ENCODE measurements at regions not wholly inside any gene's neighbourhood (a gene's known extent, or its start where the extent isn't known, plus 50 kb on each side); places are given as distances from the start of the nearest gene placed in this dataset.

DNA sequence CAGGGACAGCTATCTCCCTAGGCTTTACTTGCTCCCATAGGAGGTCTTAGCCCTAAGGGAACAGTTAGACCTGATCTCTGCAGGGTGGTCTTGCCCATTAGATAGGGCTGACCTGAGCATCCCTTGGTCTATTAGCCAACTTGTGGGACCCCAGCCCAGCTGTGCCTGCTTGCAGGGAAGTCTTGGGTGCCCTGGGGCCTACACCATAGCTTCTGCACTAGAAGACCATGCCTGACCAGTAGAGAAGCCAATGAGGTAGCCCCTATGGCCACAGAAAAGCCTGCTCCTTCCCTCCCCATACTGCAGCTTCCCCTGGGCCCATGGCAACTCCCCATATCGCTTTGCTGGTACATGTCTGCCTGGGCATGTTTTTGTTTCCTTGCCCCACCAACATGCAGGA lies 1049.1 kb downstream of the TRHDE start:
- DNase-seq (ENCODE audit: low read depth in 2 of 3, low spot score in 2 of 3), result no peak

DNA sequence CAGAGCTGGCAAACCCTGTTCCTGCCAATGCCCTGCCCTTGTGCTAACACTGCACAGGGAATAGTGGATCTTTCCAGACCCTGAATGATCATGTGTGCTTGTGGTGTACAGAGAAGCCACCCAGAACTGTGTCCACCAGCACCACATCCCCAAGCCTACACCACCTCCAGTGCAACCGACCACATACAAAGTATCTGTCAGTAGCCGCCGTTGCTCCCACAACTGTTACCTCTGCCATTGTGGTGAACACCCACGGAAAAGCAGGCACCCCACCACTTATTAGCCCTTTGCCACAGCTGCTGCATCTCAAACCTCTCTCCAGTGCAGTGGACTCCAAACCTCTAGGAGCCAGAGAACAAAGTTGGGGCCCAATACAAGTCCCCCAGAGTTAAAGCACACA lies 1049.6 kb downstream of the TRHDE start:
- no peak for DNase-seq (ENCODE audit: low read depth in 2 of 3, low spot score in 2 of 3)

DNA sequence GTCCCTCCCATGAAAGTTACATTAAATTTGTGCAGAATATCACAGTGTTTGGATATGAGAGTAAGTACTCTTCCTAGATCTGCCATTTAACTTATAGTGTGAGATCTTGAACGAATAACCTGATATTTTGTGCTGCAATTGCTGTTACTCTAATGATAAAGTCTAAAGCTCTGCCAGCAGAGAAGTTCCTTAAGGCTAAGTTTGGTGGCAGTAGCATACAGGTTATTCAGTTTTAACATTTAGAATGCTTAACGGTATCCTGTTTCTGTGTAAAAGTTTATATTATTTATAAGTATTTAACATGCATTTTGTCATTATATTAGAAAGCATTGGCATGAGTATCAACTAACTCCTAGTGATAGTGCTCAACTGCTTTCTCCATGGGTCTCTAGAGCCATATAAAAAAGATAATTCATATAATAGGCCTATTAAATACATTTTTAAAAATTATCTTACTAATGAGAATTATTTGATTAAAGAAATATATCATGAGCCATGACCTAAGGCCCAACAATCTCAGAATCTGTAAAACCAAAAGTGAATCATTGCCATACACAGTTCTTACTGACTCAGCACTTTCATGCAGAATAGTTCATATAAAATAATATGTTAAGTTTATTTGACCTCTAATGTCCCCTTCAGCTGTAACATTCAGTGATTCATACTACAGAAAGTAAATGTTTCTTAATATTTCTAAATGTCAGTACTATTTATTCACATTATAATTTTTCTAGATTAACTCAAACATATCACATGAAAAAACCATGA lies 1058.6 kb downstream of the TRHDE start:
- no peak for DNase-seq (ENCODE audit: low read depth in 2 of 3, low spot score in 2 of 3)

DNA sequence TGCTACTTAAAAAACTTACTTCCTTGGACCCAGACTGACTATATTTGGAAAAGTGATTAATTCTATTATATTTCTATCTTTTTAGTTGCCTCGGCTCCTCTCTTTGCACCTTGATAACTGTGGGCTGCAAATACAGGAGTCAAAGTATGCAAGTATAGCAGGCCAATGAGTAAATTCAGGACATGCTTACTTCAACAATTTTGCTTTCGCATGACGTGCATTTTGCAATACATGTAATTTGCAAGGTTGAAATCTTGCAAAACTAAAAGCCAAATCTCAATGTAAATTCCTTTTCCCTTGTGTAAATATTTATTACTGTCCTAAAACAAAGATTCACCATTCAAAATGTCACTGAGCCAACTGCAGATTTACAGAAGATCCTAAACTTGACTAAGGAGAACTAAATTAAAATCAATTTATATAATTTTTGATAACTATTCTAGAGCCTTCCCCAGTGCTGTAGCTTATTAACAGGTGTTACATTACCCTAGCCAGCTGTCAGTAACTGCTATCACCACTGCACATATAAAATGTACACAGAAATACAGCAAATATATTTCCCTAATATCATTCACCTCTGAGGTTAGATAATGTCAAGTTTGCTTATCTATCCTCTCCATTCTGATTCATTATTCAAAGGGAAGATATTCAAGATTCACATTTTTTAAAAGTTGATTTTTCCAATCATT lies 1069.5 kb downstream of the TRHDE start:
- no peak for DNase-seq (ENCODE audit: low read depth in 2 of 3, low spot score in 2 of 3)

GRCh38 chr12:73342733-73343132 lies 1070.6 kb downstream of the TRHDE start:
- DNase-seq (ENCODE audit: low read depth in 2 of 3, low spot score in 2 of 3), result no peak

- DNase-seq (ENCODE audit: low read depth in 2 of 3, low spot score in 2 of 3), result no peak
Observed at GRCh38 chr12:73352826-73353225, 1080.7 kb downstream of the TRHDE start.

DNA sequence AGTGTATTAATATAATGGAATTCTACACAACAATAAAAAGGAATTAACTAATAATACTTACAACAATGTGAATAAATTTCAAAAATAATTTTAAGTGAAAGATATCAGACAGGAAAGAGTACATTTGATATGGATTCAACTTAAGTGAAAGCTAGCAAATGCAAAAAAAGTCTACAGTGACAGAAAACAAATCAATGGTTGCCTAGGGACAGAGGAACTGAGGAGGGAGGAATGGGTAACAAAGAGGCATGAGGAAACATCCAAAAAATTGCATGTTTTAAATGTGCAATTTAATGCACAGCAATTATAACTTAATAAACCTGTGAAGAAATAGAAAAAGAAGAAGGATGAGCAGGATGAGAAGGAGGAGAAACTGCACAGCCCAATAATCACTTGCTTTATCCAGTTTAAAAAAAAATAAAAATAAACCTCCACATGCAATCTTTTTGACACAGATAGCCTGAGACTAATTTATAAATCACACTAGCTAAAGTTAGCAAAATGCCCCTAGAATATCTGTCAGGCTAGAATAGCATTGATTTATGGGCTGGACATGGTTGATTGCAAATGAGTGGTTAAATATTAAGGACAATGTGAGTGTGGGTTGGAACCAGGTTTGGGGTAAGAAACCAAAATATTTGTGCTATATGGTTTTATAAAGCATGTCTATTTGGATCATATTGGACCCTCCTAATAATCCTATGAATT lies 1089.1 kb downstream of the TRHDE start:
- no peak for DNase-seq (ENCODE audit: low read depth in 2 of 3, low spot score in 2 of 3)

DNA sequence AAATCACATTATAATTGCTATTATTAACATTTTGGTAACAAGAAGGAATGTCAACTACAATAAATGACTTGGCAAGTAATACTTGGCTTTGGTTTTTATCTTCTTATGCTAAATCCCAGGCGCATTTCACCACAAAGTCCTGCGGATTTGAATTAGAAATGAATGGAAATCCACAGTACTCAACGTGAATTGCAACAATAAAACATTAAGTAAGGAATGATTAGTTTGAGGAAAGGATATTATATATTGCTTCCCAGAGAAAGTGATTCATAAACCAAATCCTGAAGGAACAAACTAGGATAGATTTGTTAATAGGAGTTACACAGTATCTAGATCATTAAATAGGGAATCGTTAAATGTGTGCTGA lies 1089.7 kb downstream of the TRHDE start:
- no peak for DNase-seq (ENCODE audit: low read depth in 2 of 3, low spot score in 2 of 3)

- DNase-seq (ENCODE audit: low read depth in 2 of 3, low spot score in 2 of 3), result no peak
Observed at GRCh38 chr12:73362666-73363065, 1090.5 kb downstream of the TRHDE start.

GRCh38 chr12:73372856-73373255 lies 1100.7 kb downstream of the TRHDE start:
- DNase-seq (ENCODE audit: low read depth in 2 of 3, low spot score in 2 of 3), result no peak

DNA sequence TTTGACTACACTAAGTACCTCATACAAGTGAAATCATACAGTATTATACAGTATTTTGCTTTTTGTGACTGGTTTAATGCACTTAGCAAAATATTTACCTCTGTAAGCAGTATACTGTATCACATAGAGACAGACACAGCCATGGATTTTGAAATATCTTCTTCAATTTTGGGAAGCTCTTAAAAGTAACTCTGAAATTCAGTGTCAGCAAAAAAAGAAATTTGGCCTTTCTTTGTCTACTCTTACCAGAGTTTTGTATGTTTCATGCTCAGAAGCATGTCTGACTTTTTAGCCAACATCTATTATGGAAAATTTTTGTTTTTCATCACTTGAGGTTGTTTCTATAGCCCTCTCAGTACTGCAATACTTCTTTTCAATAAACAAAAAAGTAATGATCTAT lies 1102.2 kb downstream of the TRHDE start:
- no peak for DNase-seq (ENCODE audit: low read depth in 2 of 3, low spot score in 2 of 3)

DNA sequence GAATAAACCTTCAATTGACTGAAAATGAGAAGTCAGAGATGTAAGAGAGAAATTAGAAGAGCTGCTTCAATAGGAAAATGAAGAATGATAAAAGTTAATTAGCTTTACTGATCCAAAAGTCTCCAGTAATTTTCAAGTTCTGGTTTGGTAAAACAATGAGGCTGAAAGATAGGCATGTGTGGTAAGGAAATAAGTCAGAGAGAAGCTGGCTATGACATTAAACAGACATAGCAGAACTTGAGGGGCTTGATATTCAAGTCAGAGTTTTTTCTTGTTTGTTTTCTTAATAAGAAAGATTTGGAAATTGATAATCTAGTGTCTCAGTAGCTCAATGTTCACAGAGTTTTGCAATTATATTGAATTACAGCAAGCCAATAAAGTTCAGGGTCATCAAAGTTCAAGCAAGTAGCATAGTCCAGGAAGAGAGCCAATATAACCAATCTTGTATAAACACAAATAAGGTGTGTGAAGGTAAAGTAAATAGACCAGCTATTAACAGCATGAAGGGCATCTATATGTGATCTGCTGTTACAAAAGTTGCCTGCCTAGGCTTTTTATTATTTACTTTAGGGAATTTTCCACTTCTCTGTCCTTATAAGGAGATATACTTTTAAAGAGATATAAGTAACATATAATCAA lies 1111.5 kb downstream of the TRHDE start:
- no peak for DNase-seq (ENCODE audit: low read depth in 2 of 3, low spot score in 2 of 3)

GRCh38 chr12:73384592-73384991 lies 1112.4 kb downstream of the TRHDE start:
- no peak for DNase-seq (ENCODE audit: low read depth in 2 of 3, low spot score in 2 of 3)

- DNase-seq (ENCODE audit: low read depth in 2 of 3, low spot score in 2 of 3), result no peak
Observed at GRCh38 chr12:73390261-73390660, 1118.1 kb downstream of the TRHDE start.

DNA sequence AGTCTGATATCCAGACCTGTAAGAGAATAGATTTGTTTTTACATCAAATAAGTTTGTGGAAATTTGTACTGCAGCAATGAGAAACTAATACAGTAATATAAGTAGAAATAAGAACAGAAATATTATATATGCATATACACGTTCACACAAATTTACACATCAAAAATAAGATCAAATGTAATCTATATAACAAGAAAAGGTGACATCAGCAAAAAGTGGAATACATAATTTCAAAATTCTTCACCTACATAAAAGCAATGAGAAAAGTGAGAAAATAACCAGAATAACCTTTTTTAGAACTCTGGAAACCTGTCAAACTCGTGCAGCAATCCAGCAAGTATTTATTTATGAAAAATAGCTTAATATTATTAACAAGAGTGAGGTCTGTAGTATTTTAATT lies 1124.6 kb upstream of the ATXN7L3B start:
- no peak for DNase-seq (ENCODE audit: low read depth in 2 of 3, low spot score in 2 of 3)

GRCh38 chr12:73413974-73414373 lies 1123.7 kb upstream of the ATXN7L3B start:
- DNase-seq (ENCODE audit: low read depth in 2 of 3, low spot score in 2 of 3), result no peak

DNA sequence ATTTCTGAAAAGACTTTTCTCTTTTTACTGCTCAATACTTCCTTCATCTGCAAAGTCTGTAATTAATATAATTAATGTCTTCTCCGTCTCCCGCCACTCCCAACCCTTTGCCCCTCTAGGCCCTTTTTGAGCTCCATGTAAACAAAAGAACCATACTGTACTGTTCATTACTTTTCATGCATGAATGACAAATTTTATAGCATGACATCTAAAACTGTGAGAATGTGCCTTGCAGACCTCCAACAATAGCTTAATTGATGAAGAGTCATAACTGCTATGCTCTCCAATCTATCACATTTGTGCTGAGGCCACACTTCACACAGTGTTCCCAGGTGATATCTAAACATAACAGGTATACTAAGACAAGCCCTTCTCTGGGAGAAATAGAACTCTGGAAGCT lies 1122.7 kb upstream of the ATXN7L3B start:
- DNase-seq (ENCODE audit: low read depth in 2 of 3, low spot score in 2 of 3), result no peak

DNA sequence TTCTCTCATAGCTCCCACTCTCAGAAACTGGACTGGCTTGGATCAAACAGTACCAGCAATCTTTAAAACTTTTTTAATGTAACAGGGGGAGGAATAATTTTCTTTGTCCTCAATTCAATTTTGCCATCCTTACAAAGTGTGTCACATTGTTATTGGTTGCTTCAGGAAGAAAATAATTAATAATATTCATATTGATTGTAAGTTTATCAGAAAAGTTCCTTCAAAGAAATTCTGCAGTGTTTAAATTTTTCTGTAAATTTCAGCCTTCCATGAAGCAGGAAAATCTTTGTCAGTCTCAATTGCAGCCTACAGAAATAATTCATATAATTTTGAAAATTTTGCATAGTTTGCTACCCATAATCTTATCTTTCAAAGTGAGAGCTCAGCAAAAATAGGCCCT lies 1119.1 kb upstream of the ATXN7L3B start:
- DNase-seq (ENCODE audit: low read depth in 2 of 3, low spot score in 2 of 3), result no peak

DNA sequence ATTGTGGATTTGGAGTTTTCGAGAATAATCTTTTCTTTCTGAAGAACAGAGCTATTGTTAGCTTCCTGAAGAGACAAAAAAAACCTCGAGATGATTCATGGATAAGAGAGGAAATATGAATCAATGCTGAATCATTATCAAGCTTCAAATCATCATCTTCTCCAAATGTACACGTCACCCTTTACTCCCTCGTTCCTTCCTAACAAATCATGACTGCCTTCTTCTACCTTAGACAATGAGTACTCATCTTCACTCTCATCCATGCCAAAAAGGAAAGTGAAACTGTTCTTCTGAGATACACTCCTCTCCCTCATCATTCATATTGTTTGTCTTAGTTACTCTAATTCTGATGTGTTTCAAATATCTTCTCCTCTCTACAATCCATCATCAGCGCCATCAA lies 1115.8 kb upstream of the ATXN7L3B start:
- DNase-seq (ENCODE audit: low read depth in 2 of 3, low spot score in 2 of 3), result no peak

DNA sequence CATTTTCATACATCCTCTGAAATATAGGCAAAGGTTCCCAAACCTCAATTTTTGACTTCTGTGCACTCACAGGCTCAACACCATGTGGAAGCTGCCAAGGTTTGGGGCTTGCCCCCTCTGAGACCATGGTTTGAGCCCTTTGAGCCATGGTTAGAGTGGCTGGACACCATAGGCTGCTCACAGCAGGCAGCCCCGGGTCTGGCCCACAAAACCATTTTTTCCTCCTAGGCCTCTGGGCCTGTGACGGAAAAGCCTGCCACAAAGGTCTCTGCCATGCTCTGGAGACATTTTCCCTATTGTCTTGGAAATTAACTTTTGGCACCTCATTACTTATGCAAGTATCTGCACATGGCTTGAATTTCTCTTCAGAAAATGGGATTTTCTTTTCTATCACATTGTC lies 1113.2 kb upstream of the ATXN7L3B start:
- DNase-seq (ENCODE audit: low read depth in 2 of 3, low spot score in 2 of 3), result no peak

DNA sequence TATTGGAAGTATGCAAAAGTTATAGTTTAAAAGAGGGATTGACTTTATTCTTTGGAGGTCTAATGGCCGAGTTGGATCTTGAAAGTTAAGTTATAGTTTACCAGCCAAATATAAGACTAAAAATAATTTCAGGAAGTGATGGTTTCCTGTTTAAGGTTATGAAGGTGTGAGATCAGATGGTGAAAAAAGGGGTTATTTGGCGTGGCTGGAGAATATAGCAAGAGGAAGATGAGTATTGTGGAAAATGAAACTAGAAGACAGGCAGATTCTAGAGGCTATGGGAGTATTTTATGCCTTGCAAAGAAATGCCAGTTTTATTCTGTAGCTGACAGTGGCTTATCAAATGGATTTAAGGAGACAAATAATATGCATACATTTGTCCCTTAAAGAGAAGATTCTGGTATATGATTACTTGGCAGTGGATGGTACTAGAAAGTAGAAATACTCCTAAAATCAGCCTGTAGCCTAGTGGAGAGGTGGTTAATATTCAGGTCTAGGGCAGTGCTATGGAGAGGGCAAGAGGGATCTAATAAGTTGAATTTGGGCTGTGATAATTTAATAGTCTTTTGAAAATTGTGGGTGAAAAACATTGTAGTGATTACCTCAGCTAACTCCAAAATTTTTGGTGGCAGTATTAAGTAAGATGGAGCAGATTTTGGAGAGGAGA lies 1091.8 kb upstream of the ATXN7L3B start:
- peak in 1 of 3 donors; percentile 7 for DNase-seq (ENCODE audit: low read depth in 2 of 3, low spot score in 2 of 3)
